WTC11 (cell line): ENCODE measurements at regions not wholly inside any gene's neighbourhood (a gene's known extent, or its start where the extent isn't known, plus 50 kb on each side); places are given as distances from the start of the nearest gene placed in this dataset.

Experiments
- ATAC-seq: fragments of 200-7000 bp; cut with Tn5 transposase; 2 replicates; pipeline ENCODE4 v1.10.0; 2021; ENCODE audit warnings: mild to moderate bottlenecking, moderate library complexity
- CTCF ChIA-PET: fragments of 300-600 bp; sonication (Branson Sonifier 250); formaldehyde crosslinking; loops from one replicate; lab custom pipeline; 2021; ENCODE audit warnings: antibody characterized with exemption; lab: Charles Lee
- POLR2A ChIA-PET: fragments of 350-600 bp; sonication (Branson Sonifier 250); formaldehyde crosslinking; loops from one replicate; lab custom pipeline; 2021; ENCODE audit warnings: antibody characterized with exemption; lab: Charles Lee
- DNase-seq: peaks from one replicate; pipeline ENCODE4 v3.0.0; 2021; ENCODE audit warnings: low spot score
- H3K27ac Mint-ChIP-seq: 2 replicates; pipeline ENCODE4 v1.8.0; 2021; ENCODE audit warnings: mixed read lengths
- H3K27me3 Mint-ChIP-seq: 2 replicates; pipeline ENCODE4 v1.8.0; 2021; ENCODE audit warnings: low read depth, mild to moderate bottlenecking, moderate library complexity, mixed read lengths
- H3K36me3 Mint-ChIP-seq: 2 replicates; pipeline ENCODE4 v1.8.0; 2021; ENCODE audit warnings: mixed read lengths
- H3K4me1 Mint-ChIP-seq: 2 replicates; pipeline ENCODE4 v1.8.0; 2022; ENCODE audit warnings: mixed read lengths
- H3K4me3 Mint-ChIP-seq: 2 replicates; pipeline ENCODE4 v1.8.0; 2021; ENCODE audit warnings: mild to moderate bottlenecking, moderate library complexity, mixed read lengths
- H3K9me3 Mint-ChIP-seq: 2 replicates; pipeline ENCODE4 v1.8.0; 2021; ENCODE audit warnings: mixed read lengths
- ATF1 ChIP-seq: sonication (generic); formaldehyde crosslinking; IDR thresholded peaks from 2 replicates; pipeline ENCODE4 v1.8.1; 2023; ENCODE audit warnings: mild to moderate bottlenecking, moderate library complexity, missing genetic modification reagents
- ELF4 ChIP-seq: sonication (generic); formaldehyde crosslinking; IDR thresholded peaks from 2 replicates; pipeline ENCODE4 v1.8.1; 2022; ENCODE audit warnings: low read depth, mild to moderate bottlenecking, moderate library complexity, missing genetic modification reagents
- ESRRA ChIP-seq: sonication (generic); formaldehyde crosslinking; IDR thresholded peaks from 2 replicates; pipeline ENCODE4 v1.8.1; 2022; ENCODE audit warnings: mild to moderate bottlenecking, missing genetic modification reagents, borderline replicate concordance
- ETV6 ChIP-seq: sonication (generic); formaldehyde crosslinking; IDR thresholded peaks from 2 replicates; pipeline ENCODE4 v1.8.1; 2022; ENCODE audit warnings: mild to moderate bottlenecking, missing genetic modification reagents
- FOXK1 ChIP-seq: sonication (generic); formaldehyde crosslinking; IDR thresholded peaks from 2 replicates; pipeline ENCODE4 v1.8.0; 2022; ENCODE audit warnings: mild to moderate bottlenecking, moderate library complexity, missing genetic modification reagents
- GTF2I ChIP-seq: fragments of 250-450 bp; sonication (Bioruptor Pico); conservative IDR thresholded peaks from 2 replicates; pipeline ENCODE4 v1.4.0; 2021; ENCODE audit warnings: mild to moderate bottlenecking
- KAT7 ChIP-seq: sonication (generic); formaldehyde crosslinking; IDR thresholded peaks from 2 replicates; pipeline ENCODE4 v1.8.1; 2023; ENCODE audit warnings: missing genetic modification reagents, mild to moderate bottlenecking, borderline replicate concordance
- NFYB ChIP-seq: sonication (generic); formaldehyde crosslinking; conservative IDR thresholded peaks from 2 replicates; pipeline ENCODE4 v1.8.0; 2022; ENCODE audit warnings: low read depth, missing genetic modification reagents
- NR3C1 ChIP-seq: sonication (generic); formaldehyde crosslinking; conservative IDR thresholded peaks from 2 replicates; pipeline ENCODE4 v1.8.1; 2023; ENCODE audit warnings: low read depth, mild to moderate bottlenecking, missing genetic modification reagents
- OVOL2 ChIP-seq: fragments of 250-450 bp; sonication (Bioruptor Pico); IDR thresholded peaks from 2 replicates; pipeline ENCODE4 v1.9.0; 2021; ENCODE audit warnings: mild to moderate bottlenecking, borderline replicate concordance
- PRRX2 ChIP-seq: fragments of 250-450 bp; sonication (Bioruptor Pico); IDR thresholded peaks from 2 replicates; pipeline ENCODE4 v1.8.0; 2021; ENCODE audit warnings: mild to moderate bottlenecking
- RELA ChIP-seq: sonication (generic); formaldehyde crosslinking; IDR thresholded peaks from 2 replicates; pipeline ENCODE4 v1.8.1; 2022; ENCODE audit warnings: missing genetic modification reagents, mild to moderate bottlenecking, borderline replicate concordance
- SMAD4 ChIP-seq: sonication (generic); formaldehyde crosslinking; IDR thresholded peaks from 2 replicates; pipeline ENCODE4 v1.8.0; 2022; ENCODE audit warnings: mild to moderate bottlenecking, missing genetic modification reagents
- SOX15 ChIP-seq: fragments of 250-450 bp; sonication (Bioruptor Pico); IDR thresholded peaks from 2 replicates; pipeline ENCODE4 v1.9.0; 2021; ENCODE audit warnings: mild to moderate bottlenecking
- TEAD1 ChIP-seq: sonication (generic); formaldehyde crosslinking; IDR thresholded peaks from 2 replicates; pipeline ENCODE4 v1.8.0; 2022; ENCODE audit warnings: mild to moderate bottlenecking, missing genetic modification reagents
- TP53 ChIP-seq: sonication (generic); formaldehyde crosslinking; IDR thresholded peaks from 2 replicates; pipeline ENCODE4 v1.8.1; 2023; ENCODE audit warnings: mild to moderate bottlenecking, missing genetic modification reagents
- ZNF263 ChIP-seq: sonication (generic); formaldehyde crosslinking; IDR thresholded peaks from 2 replicates; pipeline ENCODE4 v1.8.1; 2022; ENCODE audit warnings: low read depth, mild to moderate bottlenecking, moderate library complexity, missing genetic modification reagents
- ZNF416 ChIP-seq: fragments of 250-450 bp; sonication (Bioruptor Pico); IDR thresholded peaks from 2 replicates; pipeline ENCODE4 v1.9.0; 2021; ENCODE audit warnings: mild to moderate bottlenecking, inconsistent platforms
- TF ChIP-seq, protein P1 (sequence below): sonication (generic); formaldehyde crosslinking; conservative IDR thresholded peaks from 2 replicates; pipeline ENCODE4 v1.8.1; 2022; ENCODE audit warnings: mild to moderate bottlenecking, missing genetic modification reagents
- TF ChIP-seq, protein P2 (sequence below): fragments of 250-450 bp; sonication (Bioruptor Pico); IDR thresholded peaks from 2 replicates; pipeline ENCODE4 v1.9.0; 2021; ENCODE audit warnings: moderate library complexity, mild to moderate bottlenecking, inconsistent platforms, borderline replicate concordance
- TF ChIP-seq, protein P3 (sequence below): sonication (generic); formaldehyde crosslinking; IDR thresholded peaks from 2 replicates; pipeline ENCODE4 v1.8.0; 2022; ENCODE audit warnings: mild to moderate bottlenecking, missing genetic modification reagents
- TF ChIP-seq, protein P4 (sequence below): sonication (generic); formaldehyde crosslinking; IDR thresholded peaks from 2 replicates; pipeline ENCODE4 v1.8.0; 2022; ENCODE audit warnings: mild to moderate bottlenecking, missing genetic modification reagents
- TF ChIP-seq, protein P5 (sequence below): sonication (generic); formaldehyde crosslinking; IDR thresholded peaks from 2 replicates; pipeline ENCODE4 v1.8.1; 2023; ENCODE audit warnings: mild to moderate bottlenecking, missing genetic modification reagents, moderate library complexity
- TF ChIP-seq, protein P6 (sequence below): fragments of 250-450 bp; sonication (Bioruptor Pico); conservative IDR thresholded peaks from 2 replicates; pipeline ENCODE4 v1.9.0; 2021; ENCODE audit warnings: mild to moderate bottlenecking
- TF ChIP-seq, protein P7 (sequence below): sonication (generic); formaldehyde crosslinking; IDR thresholded peaks from 2 replicates; pipeline ENCODE4 v1.8.1; 2022; ENCODE audit warnings: mild to moderate bottlenecking, moderate library complexity, missing genetic modification reagents
- TF ChIP-seq, protein P8 (sequence below): sonication (generic); formaldehyde crosslinking; IDR thresholded peaks from 2 replicates; pipeline ENCODE4 v1.8.1; 2022; ENCODE audit warnings: mild to moderate bottlenecking, missing genetic modification reagents, moderate library complexity, borderline replicate concordance
- TF ChIP-seq, protein P9 (sequence below): sonication (generic); formaldehyde crosslinking; IDR thresholded peaks from 2 replicates; pipeline ENCODE4 v1.8.1; 2023; ENCODE audit warnings: mild to moderate bottlenecking, missing genetic modification reagents, moderate library complexity

DNA sequence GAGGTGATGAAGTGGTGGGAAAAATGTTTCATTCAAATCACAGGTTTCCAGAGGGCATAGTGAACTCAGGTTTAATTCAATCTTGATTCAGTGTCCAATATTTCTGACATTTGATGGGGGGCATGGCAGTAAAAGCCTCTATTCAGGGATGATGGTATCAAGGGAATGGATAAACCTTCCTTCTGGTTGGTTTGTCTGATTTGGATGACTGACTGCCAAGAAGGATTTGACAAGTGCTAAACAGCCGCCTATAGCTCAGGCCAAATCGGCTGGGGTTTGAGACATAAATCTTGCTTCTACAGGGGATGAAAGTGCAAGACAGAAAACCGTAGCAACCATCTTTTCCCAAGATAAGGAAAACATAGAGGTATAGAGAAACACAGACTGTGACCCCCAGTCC lies 121.8 kb upstream of the C11orf87 start:
- no peak for ATAC-seq
- Mint-ChIP-seq H3K36me3 (no peaks in the 10 kb centered on the region), H3K4me3 (no peak overlapping the region), H3K27me3 (no peaks in the 10 kb centered on the region), H3K4me1 (peaks cover 18% of the 10 kb centered on the region), H3K9me3 (no peaks in the 10 kb centered on the region), H3K27ac (no peak overlapping the region)
- DNase-seq, result no peak
- CTCF ChIA-PET, result interaction anchor here (0.6 kb wide), 1 partner anchor 35 kb away, joined by 6 read pairs; no protein-coding TSS in a partner anchor
- POLR2A ChIA-PET, result no interaction called here
- TF ChIP-seq PRRX2 (no peak), SMAD4 (no peak), NR3C1 (no peak), RELA (CRISPR knock-in tag) (no peak), ESRRA (CRISPR knock-in tag) (no peak), NFYB (CRISPR knock-in tag) (no peak), FOXK1 (CRISPR knock-in tag) (no peak), TEAD1 (CRISPR knock-in tag) (no peak), ZNF263 (CRISPR knock-in tag) (no peak), ELF4 (CRISPR knock-in tag) (no peak), ATF1 (CRISPR knock-in tag) (no peak), SOX15 (no peak), KAT7 (CRISPR knock-in tag) (no peak)
- TF ChIP-seq, protein P1, sequence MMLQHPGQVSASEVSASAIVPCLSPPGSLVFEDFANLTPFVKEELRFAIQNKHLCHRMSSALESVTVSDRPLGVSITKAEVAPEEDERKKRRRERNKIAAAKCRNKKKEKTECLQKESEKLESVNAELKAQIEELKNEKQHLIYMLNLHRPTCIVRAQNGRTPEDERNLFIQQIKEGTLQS (CRISPR knock-in tag), result no peak
- TF ChIP-seq, protein P2, sequence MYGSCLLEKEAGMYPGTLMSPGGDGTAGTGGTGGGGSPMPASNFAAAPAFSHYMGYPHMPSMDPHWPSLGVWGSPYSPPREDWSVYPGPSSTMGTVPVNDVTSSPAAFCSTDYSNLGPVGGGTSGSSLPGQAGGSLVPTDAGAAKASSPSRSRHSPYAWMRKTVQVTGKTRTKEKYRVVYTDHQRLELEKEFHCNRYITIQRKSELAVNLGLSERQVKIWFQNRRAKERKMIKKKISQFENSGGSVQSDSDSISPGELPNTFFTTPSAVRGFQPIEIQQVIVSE (CRISPR knock-in tag), result no peak
- TF ChIP-seq, protein P3, sequence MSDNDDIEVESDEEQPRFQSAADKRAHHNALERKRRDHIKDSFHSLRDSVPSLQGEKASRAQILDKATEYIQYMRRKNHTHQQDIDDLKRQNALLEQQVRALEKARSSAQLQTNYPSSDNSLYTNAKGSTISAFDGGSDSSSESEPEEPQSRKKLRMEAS, result no peak
- TF ChIP-seq, protein P4, sequence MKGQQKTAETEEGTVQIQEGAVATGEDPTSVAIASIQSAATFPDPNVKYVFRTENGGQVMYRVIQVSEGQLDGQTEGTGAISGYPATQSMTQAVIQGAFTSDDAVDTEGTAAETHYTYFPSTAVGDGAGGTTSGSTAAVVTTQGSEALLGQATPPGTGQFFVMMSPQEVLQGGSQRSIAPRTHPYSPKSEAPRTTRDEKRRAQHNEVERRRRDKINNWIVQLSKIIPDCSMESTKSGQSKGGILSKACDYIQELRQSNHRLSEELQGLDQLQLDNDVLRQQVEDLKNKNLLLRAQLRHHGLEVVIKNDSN, result no peak
- TF ChIP-seq, protein P5, sequence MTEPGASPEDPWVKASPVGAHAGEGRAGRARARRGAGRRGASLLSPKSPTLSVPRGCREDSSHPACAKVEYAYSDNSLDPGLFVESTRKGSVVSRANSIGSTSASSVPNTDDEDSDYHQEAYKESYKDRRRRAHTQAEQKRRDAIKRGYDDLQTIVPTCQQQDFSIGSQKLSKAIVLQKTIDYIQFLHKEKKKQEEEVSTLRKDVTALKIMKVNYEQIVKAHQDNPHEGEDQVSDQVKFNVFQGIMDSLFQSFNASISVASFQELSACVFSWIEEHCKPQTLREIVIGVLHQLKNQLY (CRISPR knock-in tag), result no peak
- TF ChIP-seq, protein P6, sequence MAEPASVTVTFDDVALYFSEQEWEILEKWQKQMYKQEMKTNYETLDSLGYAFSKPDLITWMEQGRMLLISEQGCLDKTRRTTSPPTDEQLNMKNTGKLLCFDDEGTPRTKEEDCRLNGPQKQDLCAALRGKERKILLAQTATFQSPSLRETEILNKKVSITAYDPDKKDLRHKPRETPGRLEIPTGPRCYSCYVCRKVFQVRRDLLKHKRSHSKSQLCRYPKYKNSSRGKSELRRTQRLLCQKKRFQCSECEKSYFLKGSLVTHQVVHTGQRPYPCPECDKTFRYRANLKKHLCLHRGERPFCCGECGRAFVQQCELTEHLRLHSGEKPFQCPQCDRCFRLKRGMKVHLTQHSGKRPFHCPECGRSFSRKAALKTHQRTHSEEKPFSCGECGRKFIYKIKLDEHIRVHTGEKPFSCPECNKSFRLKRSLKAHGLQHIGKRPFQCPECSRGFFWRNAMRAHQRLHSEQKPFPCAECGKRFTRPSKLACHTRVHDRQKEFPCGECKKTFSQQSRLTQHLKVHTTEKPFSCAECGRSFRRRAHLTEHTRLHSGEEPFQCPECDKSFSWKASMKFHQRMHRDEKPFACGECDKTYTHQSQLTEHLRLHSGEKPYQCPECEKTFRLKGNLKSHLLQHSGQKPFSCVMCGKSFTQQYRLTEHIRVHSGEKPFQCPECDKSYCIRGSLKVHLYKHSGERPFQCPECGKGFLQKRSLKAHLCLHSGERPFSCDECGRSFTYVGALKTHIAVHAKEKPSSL (CRISPR knock-in tag), result no peak

DNA sequence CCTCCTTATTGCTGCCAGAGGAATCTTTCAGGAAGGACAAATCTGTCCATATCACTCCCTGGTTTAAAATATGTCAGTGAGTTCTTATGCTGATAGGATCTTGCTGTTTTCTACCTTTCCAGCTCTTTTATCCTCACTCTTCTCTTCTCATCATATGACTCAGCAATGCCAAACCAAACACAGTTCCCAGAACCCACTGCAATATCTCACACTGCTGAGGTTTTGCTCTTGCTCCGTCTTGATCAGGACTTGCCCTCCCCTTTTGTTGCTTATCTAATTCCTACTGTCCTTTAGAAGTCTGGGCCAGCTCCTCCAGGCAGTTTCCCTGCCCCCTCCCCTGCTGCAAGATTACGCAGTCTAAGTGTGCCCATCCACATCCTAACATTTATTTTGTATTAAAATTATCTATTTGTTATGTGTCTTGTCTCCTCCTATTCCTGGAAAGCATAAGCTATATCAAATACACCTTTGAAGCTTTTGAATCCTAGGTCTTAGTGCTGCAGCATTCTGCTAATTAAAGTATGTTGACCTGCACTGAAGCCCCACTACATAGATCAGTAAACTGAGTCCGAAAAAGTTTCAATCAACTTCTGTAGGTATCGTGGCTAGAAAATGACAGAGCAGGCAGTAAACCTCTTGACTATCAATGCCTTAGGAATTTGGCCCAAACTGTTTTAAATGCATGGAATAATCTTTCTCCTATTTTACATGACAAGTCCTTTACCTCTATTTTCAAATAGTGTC lies 119.2 kb upstream of the C11orf87 start:
- Mint-ChIP-seq H3K36me3 (no peaks in the 10 kb centered on the region), H3K4me1 (peaks cover 18% of the 10 kb centered on the region), H3K27ac (no peak overlapping the region), H3K27me3 (no peaks in the 10 kb centered on the region), H3K9me3 (no peaks in the 10 kb centered on the region), H3K4me3 (no peak overlapping the region)
- ChIA-PET POLR2A (no interaction called here), CTCF (no interaction called here)
- ATAC-seq (no peak), DNase-seq (no peak)
- TF ChIP-seq, protein P2 (CRISPR knock-in tag), result no peak
- TF ChIP-seq SMAD4 (no peak), GTF2I (CRISPR knock-in tag) (no peak), NFYB (CRISPR knock-in tag) (no peak), OVOL2 (CRISPR knock-in tag) (no peak), ZNF263 (CRISPR knock-in tag) (no peak), ZNF416 (CRISPR knock-in tag) (no peak), TEAD1 (CRISPR knock-in tag) (no peak), PRRX2 (no peak), TP53 (CRISPR knock-in tag) (no peak), ETV6 (CRISPR knock-in tag) (no peak), ATF1 (CRISPR knock-in tag) (no peak)
- TF ChIP-seq, protein P7, sequence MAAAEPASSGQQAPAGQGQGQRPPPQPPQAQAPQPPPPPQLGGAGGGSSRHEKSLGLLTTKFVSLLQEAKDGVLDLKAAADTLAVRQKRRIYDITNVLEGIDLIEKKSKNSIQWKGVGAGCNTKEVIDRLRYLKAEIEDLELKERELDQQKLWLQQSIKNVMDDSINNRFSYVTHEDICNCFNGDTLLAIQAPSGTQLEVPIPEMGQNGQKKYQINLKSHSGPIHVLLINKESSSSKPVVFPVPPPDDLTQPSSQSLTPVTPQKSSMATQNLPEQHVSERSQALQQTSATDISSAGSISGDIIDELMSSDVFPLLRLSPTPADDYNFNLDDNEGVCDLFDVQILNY (CRISPR knock-in tag), result no peak
- TF ChIP-seq, protein P8, sequence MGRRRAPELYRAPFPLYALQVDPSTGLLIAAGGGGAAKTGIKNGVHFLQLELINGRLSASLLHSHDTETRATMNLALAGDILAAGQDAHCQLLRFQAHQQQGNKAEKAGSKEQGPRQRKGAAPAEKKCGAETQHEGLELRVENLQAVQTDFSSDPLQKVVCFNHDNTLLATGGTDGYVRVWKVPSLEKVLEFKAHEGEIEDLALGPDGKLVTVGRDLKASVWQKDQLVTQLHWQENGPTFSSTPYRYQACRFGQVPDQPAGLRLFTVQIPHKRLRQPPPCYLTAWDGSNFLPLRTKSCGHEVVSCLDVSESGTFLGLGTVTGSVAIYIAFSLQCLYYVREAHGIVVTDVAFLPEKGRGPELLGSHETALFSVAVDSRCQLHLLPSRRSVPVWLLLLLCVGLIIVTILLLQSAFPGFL, result no peak
- TF ChIP-seq, protein P9, sequence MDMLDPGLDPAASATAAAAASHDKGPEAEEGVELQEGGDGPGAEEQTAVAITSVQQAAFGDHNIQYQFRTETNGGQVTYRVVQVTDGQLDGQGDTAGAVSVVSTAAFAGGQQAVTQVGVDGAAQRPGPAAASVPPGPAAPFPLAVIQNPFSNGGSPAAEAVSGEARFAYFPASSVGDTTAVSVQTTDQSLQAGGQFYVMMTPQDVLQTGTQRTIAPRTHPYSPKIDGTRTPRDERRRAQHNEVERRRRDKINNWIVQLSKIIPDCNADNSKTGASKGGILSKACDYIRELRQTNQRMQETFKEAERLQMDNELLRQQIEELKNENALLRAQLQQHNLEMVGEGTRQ, result no peak
